Neural cell (in vitro differentiated cells): ENCODE measurements at regions not wholly inside any gene's neighbourhood (a gene's known extent, or its start where the extent isn't known, plus 50 kb on each side); places are given as distances from the start of the nearest gene placed in this dataset.

Source experiments
- H2AFZ ChIP-seq: fragments of 200-600, 300-800 bp; sonication (generic), shearing (Covaris generic); 2 replicates; pipeline ENCODE4 v1.6.0; 2014; ENCODE audit warnings: low read depth, mild to moderate bottlenecking, antibody characterized with exemption, low read length, moderate library complexity
- H3F3A ChIP-seq: fragments of 200-600 bp; shearing (Covaris generic); 2 replicates; pipeline ENCODE4 v1.6.1; 2016; ENCODE audit warnings: mild to moderate bottlenecking, moderate library complexity, mixed read lengths, antibody characterized with exemption, low read length; ENCODE audit not compliant: insufficient read depth, poor library complexity, severe bottlenecking
- H3K27ac ChIP-seq: fragments of 200-600, 300-800 bp; sonication (generic), shearing (Covaris generic); 2 replicates; pipeline ENCODE4 v1.5.1; 2014; ENCODE audit warnings: mild to moderate bottlenecking, low read length, moderate library complexity
- H3K27me3 ChIP-seq: fragments of 300-800, 200-600 bp; sonication (generic), shearing (Covaris generic); 2 replicates; pipeline ENCODE4 v1.6.0; 2014; ENCODE audit warnings: mild to moderate bottlenecking, low read depth, low read length, moderate library complexity; ENCODE audit not compliant: insufficient read depth
- H3K36me3 ChIP-seq: fragments of 300-800, 200-600 bp; sonication (generic), shearing (Covaris generic); 2 replicates; pipeline ENCODE4 v1.5.1; 2014; ENCODE audit warnings: mild to moderate bottlenecking, antibody characterized with exemption, low read length, moderate library complexity; ENCODE audit not compliant: insufficient read depth
- H3K4me2 ChIP-seq: fragments of 300-800, 200-600 bp; sonication (generic), shearing (Covaris generic); 2 replicates; pipeline ENCODE4 v1.6.0; 2014; ENCODE audit warnings: mild to moderate bottlenecking, low read length
- H3K4me3 ChIP-seq: fragments of 300-800, 200-600 bp; sonication (generic), shearing (Covaris generic); 2 replicates; pipeline ENCODE4 v1.5.1; 2014; ENCODE audit warnings: mild to moderate bottlenecking, low read length, moderate library complexity
- H3K79me2 ChIP-seq: fragments of 200-600 bp; shearing (Covaris generic); replicated peaks from 2 replicates; pipeline ENCODE4 v1.6.0; 2014; ENCODE audit warnings: mild to moderate bottlenecking, low read length, moderate library complexity; ENCODE audit not compliant: insufficient read depth
- H3K9ac ChIP-seq: fragments of 300-800, 200-600 bp; sonication (generic), shearing (Covaris generic); 2 replicates; pipeline ENCODE4 v1.6.1; 2016; ENCODE audit warnings: mild to moderate bottlenecking, low read length, mixed read lengths
- H3K9me2 ChIP-seq: fragments of 200-600 bp; shearing (Covaris generic); 2 replicates; pipeline ENCODE4 v1.6.1; 2016; ENCODE audit warnings: mild to moderate bottlenecking, low read length, mixed read lengths; ENCODE audit not compliant: insufficient read depth
- H3K9me3 ChIP-seq: fragments of 200-600, 300-800 bp; sonication (generic), shearing (Covaris generic); 2 replicates; pipeline ENCODE4 v1.6.1; 2016; ENCODE audit warnings: mild to moderate bottlenecking, mixed run types, low read length, moderate library complexity, mixed read lengths
- H4K20me1 ChIP-seq: fragments of 200-600 bp; shearing (Covaris generic); 2 replicates; pipeline ENCODE4 v1.6.1; 2016; ENCODE audit warnings: mild to moderate bottlenecking, mixed run types; ENCODE audit not compliant: insufficient read depth
- CTCF ChIP-seq: fragments of 450-650 bp; IDR thresholded peaks from 2 replicates; pipeline ENCODE4 v1.5.1; 2014; ENCODE audit warnings: antibody characterized with exemption, mild to moderate bottlenecking, moderate library complexity; ENCODE audit not compliant: poor library complexity, severe bottlenecking
- EP300 ChIP-seq: fragments of 450-650 bp; conservative IDR thresholded peaks from 2 replicates; pipeline ENCODE4 v1.6.1; 2014; ENCODE audit warnings: antibody characterized with exemption, mild to moderate bottlenecking, moderate library complexity; ENCODE audit not compliant: poor library complexity, severe bottlenecking
- EZH2 ChIP-seq: fragments of 200-600, 300-800 bp; shearing (Covaris generic), sonication (generic); IDR thresholded peaks from 2 replicates; pipeline ENCODE4 v1.6.1; 2014; ENCODE audit warnings: antibody characterized with exemption, low read length, borderline replicate concordance, mild to moderate bottlenecking; ENCODE audit not compliant: insufficient read depth, poor library complexity, severe bottlenecking
- MXI1 ChIP-seq: fragments of 450-650 bp; conservative IDR thresholded peaks from 2 replicates; pipeline ENCODE4 v1.6.1; 2014; ENCODE audit warnings: antibody characterized with exemption, mild to moderate bottlenecking; ENCODE audit not compliant: poor library complexity, severe bottlenecking
- POLR2AphosphoS5 ChIP-seq: IDR thresholded peaks from 2 replicates; pipeline ENCODE4 v1.6.1; 2012
- RAD21 ChIP-seq: fragments of 450-650 bp; conservative IDR thresholded peaks from 2 replicates; pipeline ENCODE4 v1.6.1; 2014; ENCODE audit warnings: antibody characterized with exemption, mild to moderate bottlenecking, moderate library complexity
- REST ChIP-seq: IDR thresholded peaks from 2 replicates; pipeline ENCODE4 v1.6.1; 2012; ENCODE audit warnings: borderline replicate concordance
- TAF1 ChIP-seq: IDR thresholded peaks from 2 replicates; pipeline ENCODE4 v1.6.1; 2012; ENCODE audit warnings: low read depth

GRCh38 chrX:20456971-20457370 lies 190.3 kb upstream of the RPS6KA3 start:
- H3K9me2 ChIP-seq, result no peaks in the 10 kb centered on the region
- H2AFZ ChIP-seq, result no peak overlapping the region
- TF ChIP-seq EP300 (peak; percentile 60), TAF1 (no peak), REST (peak; percentile 27), POLR2AphosphoS5 (peak; percentile 87)
- H3K4me3 ChIP-seq, result no peak overlapping the region
- no peaks in the 10 kb centered on the region for H3K79me2 ChIP-seq
- H3K36me3 ChIP-seq, result no peaks in the 10 kb centered on the region
- no peaks in the 10 kb centered on the region for H3K27me3 ChIP-seq
- H3F3A ChIP-seq, result no peaks in the 10 kb centered on the region
- no peaks in the 10 kb centered on the region for H3K9me3 ChIP-seq
- H4K20me1 ChIP-seq, result no peaks in the 10 kb centered on the region
- no peak overlapping the region for H3K9ac ChIP-seq
- H3K27ac ChIP-seq, result no peak overlapping the region
- H3K4me2 ChIP-seq, result no peak overlapping the region

GRCh38 chrX:20455001-20455400 lies 188.3 kb upstream of the RPS6KA3 start:
- Histone ChIP-seq H3K4me2 (no peak overlapping the region), H4K20me1 (no peaks in the 10 kb centered on the region), H3K27ac (no peak overlapping the region), H3K9ac (no peak overlapping the region), H3K9me2 (no peaks in the 10 kb centered on the region), H3K4me3 (no peak overlapping the region), H3F3A (no peaks in the 10 kb centered on the region), H3K27me3 (no peaks in the 10 kb centered on the region), H3K79me2 (no peaks in the 10 kb centered on the region), H3K36me3 (no peaks in the 10 kb centered on the region), H2AFZ (no peak overlapping the region), H3K9me3 (no peaks in the 10 kb centered on the region)
- TF ChIP-seq REST (no peak), EZH2 (no peak), MXI1 (no peak), RAD21 (no peak), CTCF (no peak), TAF1 (no peak), EP300 (no peak)
